ENCODE measurements at regions not wholly inside any gene's neighbourhood (a gene's known extent, or its start where the extent isn't known, plus 50 kb on each side); places are given as distances from the start of the nearest gene placed in this dataset.

- TF ChIP-seq SMAD2 (IDR thresholded peaks at IDR 0.05; ENCODE audit: low read depth, low read length), result no peak
Measured at GRCh38 chr3:139778682-139779233, 101.0 kb upstream of the NMNAT3 start (continued).

DNA sequence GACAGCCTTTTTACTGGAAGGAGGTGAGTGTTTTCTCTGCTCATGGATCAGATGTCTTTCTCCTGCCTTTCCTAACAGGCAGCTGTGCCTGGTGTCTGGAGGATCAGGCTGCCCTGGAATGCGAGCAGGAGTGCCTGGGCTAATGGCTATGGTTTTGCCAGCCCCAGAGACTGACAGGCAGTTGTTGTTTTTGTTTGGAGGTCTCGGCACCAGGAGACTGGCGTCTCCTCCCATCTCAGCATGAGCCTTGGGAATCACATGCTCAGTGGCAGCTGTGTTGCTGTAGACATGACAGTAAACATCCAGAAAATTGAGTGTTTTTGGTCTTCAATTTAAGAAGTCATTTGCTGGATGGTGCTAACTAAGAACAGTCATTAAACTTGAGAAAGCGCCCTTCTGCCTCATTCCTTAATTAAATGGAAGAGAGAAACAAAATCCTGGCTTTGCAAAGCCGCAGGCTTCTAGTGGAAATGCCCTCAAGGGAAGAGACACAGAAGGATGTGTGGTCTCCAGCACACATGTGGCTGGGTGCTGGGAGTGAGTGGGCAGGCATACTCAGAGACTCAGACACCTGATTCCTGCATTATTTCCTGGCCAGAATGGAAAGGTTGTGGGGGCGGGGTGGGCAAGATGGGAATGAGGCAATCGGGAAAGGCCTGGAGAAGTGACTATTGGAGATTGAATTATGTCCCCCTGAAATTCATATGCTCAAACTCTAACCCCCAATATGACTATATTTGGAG, 97.0 kb upstream of the NMNAT3 start:
- Histone ChIP-seq H3K9me1 (ENCODE audit: control insufficient read depth, insufficient read depth, low read length) (no peaks in the 10 kb centered on the region), H3K27me3 (ENCODE audit: control insufficient read depth in 2 of 2, insufficient read depth in 2 of 2, low read length in 2 of 2) (peaks cover 3 to 14% of the 10 kb centered on the region in 2 experiments; a peak in 2 of 5 replicates), H3K4me2 (ENCODE audit: insufficient read depth, low read length) (no peak overlapping the region), H3K4me3 (no peak overlapping the region), H3K27ac (ENCODE audit: extremely low read depth, low read depth, low read length) (no peak overlapping the region), H3K4me1 (replicated peaks in 1 of 2; ENCODE audit: control insufficient read depth in 2 of 2, insufficient read depth in 2 of 2, low read length in 2 of 2) (no peaks in the 10 kb centered on the region), H3K79me2 (ENCODE audit: control insufficient read depth, insufficient read depth, low read length) (no peaks in the 10 kb centered on the region), H2AFZ (ENCODE audit: low read depth, low read length) (no peak overlapping the region), H3K9me3 (replicated peaks; ENCODE audit: control insufficient read depth, insufficient read depth, low read depth, low read length) (no peaks in the 10 kb centered on the region), H3K36me3 (ENCODE audit: control insufficient read depth, insufficient read depth, low read length) (no peaks in the 10 kb centered on the region), H4K20me1 (replicated peaks; ENCODE audit: control insufficient read depth, insufficient read depth, low read length) (no peaks in the 10 kb centered on the region), H3K9ac (ENCODE audit: insufficient read depth in 1 of 2, low read depth in 2 of 2, low read length in 2 of 2) (no peak overlapping the region)
- no peak for DNase-seq (ENCODE audit: extremely low read depth in 1 of 4, low spot score in 3 of 4)
- no peak for ATAC-seq
- no TSS peak for BruUV-seq (replicated peaks)
- in situ Hi-C loops (cut with MboI) (no loop called here), intact Hi-C loops (cut with micrococcal nuclease) (no loop called here)
- POLR2A ChIA-PET, result no interaction called here
- CTCF ChIA-PET (ENCODE audit: low intra/inter-chr PET ratio), result no interaction called here
- WGBS (ENCODE audit: insufficient coverage, low coverage, missing lambda C conversion rate), result 1% methylated on average over 7 of the region's 7 CpGs
- TF ChIP-seq ZNF175 (CRISPR knock-in tag; IDR thresholded peaks at IDR 0.05; ENCODE audit: low read depth) (no peak), STAT5B (CRISPR knock-in tag; IDR thresholded peaks at IDR 0.05) (no peak), YBX1 (IDR thresholded peaks at IDR 0.05) (no peak), SAFB2 (IDR thresholded peaks at IDR 0.05; ENCODE audit: borderline replicate concordance, low read depth, low read length, severe bottlenecking) (no peak), ZNF696 (CRISPR knock-in tag; conservative IDR thresholded peaks at IDR 0.05) (no peak), ETS2 (tag; IDR thresholded peaks at IDR 0.05; ENCODE audit: borderline replicate concordance, poor library complexity, severe bottlenecking) (no peak)
- TF ChIP-seq, protein P1, sequence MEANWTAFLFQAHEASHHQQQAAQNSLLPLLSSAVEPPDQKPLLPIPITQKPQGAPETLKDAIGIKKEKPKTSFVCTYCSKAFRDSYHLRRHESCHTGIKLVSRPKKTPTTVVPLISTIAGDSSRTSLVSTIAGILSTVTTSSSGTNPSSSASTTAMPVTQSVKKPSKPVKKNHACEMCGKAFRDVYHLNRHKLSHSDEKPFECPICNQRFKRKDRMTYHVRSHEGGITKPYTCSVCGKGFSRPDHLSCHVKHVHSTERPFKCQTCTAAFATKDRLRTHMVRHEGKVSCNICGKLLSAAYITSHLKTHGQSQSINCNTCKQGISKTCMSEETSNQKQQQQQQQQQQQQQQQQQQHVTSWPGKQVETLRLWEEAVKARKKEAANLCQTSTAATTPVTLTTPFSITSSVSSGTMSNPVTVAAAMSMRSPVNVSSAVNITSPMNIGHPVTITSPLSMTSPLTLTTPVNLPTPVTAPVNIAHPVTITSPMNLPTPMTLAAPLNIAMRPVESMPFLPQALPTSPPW (CRISPR knock-in tag; IDR thresholded peaks at IDR 0.05), result no peak
- no peak for FAIRE-seq
